HG03196 (cell line): ENCODE measurements at regions not wholly inside any gene's neighbourhood (a gene's known extent, or its start where the extent isn't known, plus 50 kb on each side); places are given as distances from the start of the nearest gene placed in this dataset.
"Not testable (repeated sequence)": the region's sequence is repeated elsewhere in the genome, so short reads cannot be mapped to it uniquely, and the experiment has no call there.

ENCODE experiments used
- ATAC-seq: cut with Tn5 transposase; IDR thresholded peaks from one replicate; pipeline ENCODE4 v1.9.1; 2021; ENCODE audit not compliant: unreplicated experiment

GRCh38 chr5:152606776-152607364, 201.8 kb upstream of the NMUR2 start:
- ATAC-seq = no peak

- ATAC-seq = no peak
These were observed 202.5 kb upstream of the NMUR2 start for GRCh38 chr5:152607401-152608160.

- ATAC-seq = no peak
These were observed 203.4 kb upstream of the NMUR2 start for GRCh38 chr5:152608458-152608857.

- no peak for ATAC-seq
These were observed 214.7 kb upstream of the NMUR2 start for GRCh38 chr5:152619756-152620155.

GRCh38 chr5:152622628-152623027, 217.5 kb upstream of the NMUR2 start:
- ATAC-seq = no peak

GRCh38 chr5:152623951-152624350, 218.9 kb upstream of the NMUR2 start:
- no peak for ATAC-seq

- ATAC-seq = no peak
These were observed 220.6 kb upstream of the NMUR2 start for GRCh38 chr5:152625696-152626095.

- no peak for ATAC-seq
These were observed 226.1 kb upstream of the NMUR2 start for GRCh38 chr5:152631221-152631620.

- no peak for ATAC-seq
These were observed 227.3 kb upstream of the NMUR2 start for GRCh38 chr5:152632360-152632759.

GRCh38 chr5:152634586-152634985, 229.5 kb upstream of the NMUR2 start:
- ATAC-seq = no peak

- no peak for ATAC-seq
These were observed 234.0 kb upstream of the NMUR2 start for GRCh38 chr5:152638996-152639552.

GRCh38 chr5:152641970-152642805, 237.1 kb upstream of the NMUR2 start:
- no peak for ATAC-seq

GRCh38 chr5:152642880-152643279, 237.8 kb upstream of the NMUR2 start:
- ATAC-seq = no peak

GRCh38 chr5:152644029-152644728, 239.1 kb upstream of the NMUR2 start:
- no peak for ATAC-seq

- no peak for ATAC-seq
These were observed 244.5 kb upstream of the NMUR2 start for GRCh38 chr5:152649609-152650008.

- ATAC-seq = no peak
These were observed 245.3 kb upstream of the NMUR2 start for GRCh38 chr5:152650413-152650812.

GRCh38 chr5:152659470-152659869, 254.4 kb upstream of the NMUR2 start:
- ATAC-seq = not testable (repeated sequence)

GRCh38 chr5:152673601-152674000, 268.5 kb upstream of the NMUR2 start:
- no peak for ATAC-seq

GRCh38 chr5:152674403-152674802, 269.3 kb upstream of the NMUR2 start:
- no peak for ATAC-seq

GRCh38 chr5:152676196-152676595, 271.1 kb upstream of the NMUR2 start:
- ATAC-seq = no peak

GRCh38 chr5:152683205-152683604, 278.1 kb upstream of the NMUR2 start:
- no peak for ATAC-seq
